GM12878 (cell line): ENCODE measurements at regions not wholly inside any gene's neighbourhood (a gene's known extent, or its start where the extent isn't known, plus 50 kb on each side); places are given as distances from the start of the nearest gene placed in this dataset.

Experiments used
- ATAC-seq: fragments of 200-7000 bp; cut with Tn5 transposase; 3 replicates; pipeline ENCODE4 v1.9.1; 2020; ENCODE audit warnings: mild to moderate bottlenecking, moderate library complexity
- BruUV-seq: library from RNA; stranded (reverse); fragments of 400-500 nt; replicated peaks from 2 replicates; lab custom pipeline; 2021; lab: Mats Ljungman, UMichigan
- CTCF ChIA-PET: fragments of 300-600 bp; sonication (Branson Sonifier 250); formaldehyde crosslinking; extraction: SDS; loops from one replicate; lab custom pipeline; 2021; ENCODE audit warnings: inconsistent platforms; lab: Yijun Ruan, JAX
- POLR2A ChIA-PET: fragments of 350-600 bp; formaldehyde crosslinking; extraction: SDS; loops from one replicate; lab custom pipeline; 2021; ENCODE audit warnings: inconsistent platforms; lab: Charles Lee
- RAD21 ChIA-PET: fragments of 300-600 bp; sonication (Branson Sonifier 250); formaldehyde crosslinking; loops from one replicate; lab custom pipeline; 2023; ENCODE audit warnings: antibody characterized with exemption; ENCODE audit not compliant: unreplicated experiment; lab: Charles Lee
- SMC1A ChIA-PET: fragments of 300-600 bp; sonication (Branson Sonifier 250); formaldehyde crosslinking; loops from one replicate; lab custom pipeline; 2023; ENCODE audit not compliant: unreplicated experiment, uncharacterized antibody; lab: Charles Lee
- DNase-seq: peaks from one replicate; pipeline ENCODE4 v3.0.0-alpha.2; 2011; ENCODE audit warnings: low read depth, low spot score
- FAIRE-seq: peaks from 3 replicates; lab custom pipeline; 2011; peaks lifted over from hg19 to GRCh38; lab: Jason Lieb, UNC
- H2AFZ ChIP-seq: 2 replicates; pipeline ENCODE4 v1.6.0; 2011; ENCODE audit warnings: low read depth, low read length, control low read depth; ENCODE audit not compliant: control insufficient read depth
- H3K27ac ChIP-seq: 2 replicates; pipeline ENCODE4 v1.5.1; 2011; ENCODE audit warnings: control low read depth; ENCODE audit not compliant: control insufficient read depth, insufficient read depth
- H3K27me3 ChIP-seq, 2 experiments: replicated peaks in 1 of 2; 2 replicates each; pipeline versions ENCODE4 v1.6.0 to v1.6.1; 2011; ENCODE audit warnings: low read length in 1 of 2; ENCODE audit not compliant: control insufficient read depth in 2 of 2, insufficient read depth in 2 of 2
- H3K36me3 ChIP-seq, 2 experiments: 2 replicates each; pipeline ENCODE4 v1.5.1; 2011; ENCODE audit warnings: low read length in 1 of 2; ENCODE audit not compliant: control insufficient read depth in 2 of 2, insufficient read depth in 2 of 2
- H3K4me1 ChIP-seq: 2 replicates; pipeline ENCODE4 v1.6.1; 2011; ENCODE audit warnings: mild to moderate bottlenecking, low read length, moderate library complexity, mixed read lengths; ENCODE audit not compliant: control insufficient read depth, insufficient read depth
- H3K4me2 ChIP-seq: 2 replicates; pipeline ENCODE4 v1.6.0; 2011; ENCODE audit warnings: control low read depth; ENCODE audit not compliant: control insufficient read depth, insufficient read depth
- H3K4me3 ChIP-seq: fragments of 200-600 bp; sonication (generic); 2 replicates; pipeline ENCODE4 v1.5.1; 2016
- H3K79me2 ChIP-seq: 2 replicates; pipeline ENCODE4 v1.6.0; 2011; ENCODE audit warnings: low read length; ENCODE audit not compliant: control insufficient read depth, insufficient read depth
- H3K9ac ChIP-seq: 2 replicates; pipeline ENCODE4 v1.8.0; 2011; ENCODE audit warnings: low read length, control low read depth, mixed read lengths; ENCODE audit not compliant: control insufficient read depth, insufficient read depth
- H3K9me3 ChIP-seq: replicated peaks from 3 replicates; pipeline ENCODE4 v1.5.1; 2011; ENCODE audit warnings: mild to moderate bottlenecking, low read length; ENCODE audit not compliant: control insufficient read depth, insufficient read depth
- H4K20me1 ChIP-seq: 2 replicates; pipeline ENCODE4 v1.6.0; 2011; ENCODE audit not compliant: control insufficient read depth, insufficient read depth
- ASH2L ChIP-seq: fragments of 300-600, 200-600 bp; sonication (generic); IDR thresholded peaks from 2 replicates; pipeline ENCODE4 v1.6.1; 2017; ENCODE audit warnings: low read depth, mild to moderate bottlenecking, borderline replicate concordance
- E2F4 ChIP-seq: IDR thresholded peaks from 2 replicates; pipeline ENCODE4 v1.6.1; 2012; ENCODE audit warnings: low read depth, low read length, improper control_type of control experiment
- ETV6 ChIP-seq, 2 experiments: fragments of 450-650 bp in 1 of 2; IDR thresholded peaks in 1 of 2; conservative IDR thresholded peaks in 1 of 2; 2 replicates each; pipeline ENCODE4 v1.6.1; 2014; ENCODE audit warnings: antibody characterized with exemption in 1 of 2, borderline replicate concordance in 1 of 2, low read depth in 1 of 2, mild to moderate bottlenecking in 1 of 2, moderate library complexity in 1 of 2
- GABPA ChIP-seq: IDR thresholded peaks from 2 replicates; pipeline ENCODE4 v1.6.1; 2014; ENCODE audit warnings: antibody characterized with exemption, low read depth, mild to moderate bottlenecking, inconsistent platforms
- HSF1 ChIP-seq: fragments of 150-350 bp; IDR thresholded peaks from 2 replicates; pipeline ENCODE4 v1.6.1; 2014; ENCODE audit warnings: mild to moderate bottlenecking, low read depth, low read length
- NFXL1 ChIP-seq: fragments of 450-650 bp; IDR thresholded peaks from 2 replicates; pipeline ENCODE4 v1.6.1; 2017; ENCODE audit warnings: antibody characterized with exemption, mild to moderate bottlenecking, borderline replicate concordance
- NFYB ChIP-seq: IDR thresholded peaks from 2 replicates; pipeline ENCODE4 v1.6.1; 2011; ENCODE audit warnings: low read depth, mild to moderate bottlenecking, low read length, improper control_type of control experiment, moderate library complexity; ENCODE audit not compliant: insufficient read depth
- PAX8 ChIP-seq: fragments of 450-650 bp; IDR thresholded peaks from 2 replicates; pipeline ENCODE4 v1.6.1; 2017; ENCODE audit warnings: mild to moderate bottlenecking, moderate library complexity
- RBBP5 ChIP-seq: fragments of 200-600 bp; sonication (generic); conservative IDR thresholded peaks from 2 replicates; pipeline ENCODE4 v1.6.1; 2016
- RUNX3 ChIP-seq: IDR thresholded peaks from 2 replicates; pipeline ENCODE4 v1.6.1; 2012; ENCODE audit warnings: low read length, inconsistent platforms
- SMC3 ChIP-seq: IDR thresholded peaks from 2 replicates; pipeline ENCODE4 v1.6.1; 2011; ENCODE audit warnings: low read length, improper control_type of control experiment, borderline replicate concordance
- SRF ChIP-seq, 2 experiments: IDR thresholded peaks; 2 replicates each; pipeline ENCODE4 v1.6.1; 2011; ENCODE audit warnings: low read depth in 2 of 2, low read length in 2 of 2, mild to moderate bottlenecking in 1 of 2, moderate library complexity in 1 of 2
- SUZ12 ChIP-seq: fragments of 200-600 bp; sonication (generic); IDR thresholded peaks from one replicate; pipeline ENCODE4 v1.6.1; 2018; ENCODE audit warnings: antibody characterized with exemption, mild to moderate bottlenecking; ENCODE audit not compliant: unreplicated experiment
- USF2 ChIP-seq: IDR thresholded peaks from 2 replicates; pipeline ENCODE4 v1.6.1; 2011; ENCODE audit warnings: low read depth, low read length, improper control_type of control experiment, borderline replicate concordance
- WGBS: methylation state at CpG from one replicate; pipeline ENCODE4 v1.1.6; 2016; ENCODE audit warnings: low lambda C conversion rate; ENCODE audit not compliant: insufficient replicate concordance, insufficient coverage; ENCODE audit errors: missing lambda C conversion rate; 5-methylcytosine and 5-hydroxymethylcytosine counted together
- in situ Hi-C: fragments of 300-500 bp; cut with MboI; formaldehyde crosslinking; loops from 9 replicates; pipeline ENCODE4 v1.14.3; 2018; ENCODE audit warnings: mixed read lengths
- intact Hi-C: fragments of 100-400 bp; cut with micrococcal nuclease; formaldehyde crosslinking; loops from one replicate; pipeline ENCODE4 v1.14.2; 2022; ENCODE audit not compliant: unreplicated experiment
- TF ChIP-seq, protein P1 (sequence below): fragments of 450-650 bp; IDR thresholded peaks from 2 replicates; pipeline ENCODE4 v1.6.1; 2017; ENCODE audit warnings: mild to moderate bottlenecking, moderate library complexity

- TF ChIP-seq, protein P1, sequence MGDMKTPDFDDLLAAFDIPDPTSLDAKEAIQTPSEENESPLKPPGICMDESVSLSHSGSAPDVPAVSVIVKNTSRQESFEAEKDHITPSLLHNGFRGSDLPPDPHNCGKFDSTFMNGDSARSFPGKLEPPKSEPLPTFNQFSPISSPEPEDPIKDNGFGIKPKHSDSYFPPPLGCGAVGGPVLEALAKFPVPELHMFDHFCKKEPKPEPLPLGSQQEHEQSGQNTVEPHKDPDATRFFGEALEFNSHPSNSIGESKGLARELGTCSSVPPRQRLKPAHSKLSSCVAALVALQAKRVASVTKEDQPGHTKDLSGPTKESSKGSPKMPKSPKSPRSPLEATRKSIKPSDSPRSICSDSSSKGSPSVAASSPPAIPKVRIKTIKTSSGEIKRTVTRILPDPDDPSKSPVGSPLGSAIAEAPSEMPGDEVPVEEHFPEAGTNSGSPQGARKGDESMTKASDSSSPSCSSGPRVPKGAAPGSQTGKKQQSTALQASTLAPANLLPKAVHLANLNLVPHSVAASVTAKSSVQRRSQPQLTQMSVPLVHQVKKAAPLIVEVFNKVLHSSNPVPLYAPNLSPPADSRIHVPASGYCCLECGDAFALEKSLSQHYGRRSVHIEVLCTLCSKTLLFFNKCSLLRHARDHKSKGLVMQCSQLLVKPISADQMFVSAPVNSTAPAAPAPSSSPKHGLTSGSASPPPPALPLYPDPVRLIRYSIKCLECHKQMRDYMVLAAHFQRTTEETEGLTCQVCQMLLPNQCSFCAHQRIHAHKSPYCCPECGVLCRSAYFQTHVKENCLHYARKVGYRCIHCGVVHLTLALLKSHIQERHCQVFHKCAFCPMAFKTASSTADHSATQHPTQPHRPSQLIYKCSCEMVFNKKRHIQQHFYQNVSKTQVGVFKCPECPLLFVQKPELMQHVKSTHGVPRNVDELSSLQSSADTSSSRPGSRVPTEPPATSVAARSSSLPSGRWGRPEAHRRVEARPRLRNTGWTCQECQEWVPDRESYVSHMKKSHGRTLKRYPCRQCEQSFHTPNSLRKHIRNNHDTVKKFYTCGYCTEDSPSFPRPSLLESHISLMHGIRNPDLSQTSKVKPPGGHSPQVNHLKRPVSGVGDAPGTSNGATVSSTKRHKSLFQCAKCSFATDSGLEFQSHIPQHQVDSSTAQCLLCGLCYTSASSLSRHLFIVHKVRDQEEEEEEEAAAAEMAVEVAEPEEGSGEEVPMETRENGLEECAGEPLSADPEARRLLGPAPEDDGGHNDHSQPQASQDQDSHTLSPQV: no peak
- TF ChIP-seq RUNX3 (no peak), NFYB (no peak), HSF1 (no peak), ASH2L (no peak)
Measured at GRCh38 chr1:14310476-14310875, 288.0 kb upstream of the KAZN start (continued).

GRCh38 chr1:14313731-14314431 is 284.6 kb upstream of the KAZN start:
- no peak for ATAC-seq
- H2AFZ ChIP-seq: no peak overlapping the region
- H3K9me3 ChIP-seq: no peaks in the 10 kb centered on the region
- no peak for FAIRE-seq
- no peak overlapping the region for H3K4me3 ChIP-seq
- SMC1A ChIA-PET: interaction anchor here (1.6 kb wide), 1 partner anchor 10 kb away, joined by 3 read pairs; no protein-coding TSS in a partner anchor
- in situ Hi-C loops (no loop called here), intact Hi-C loops (no loop called here)
- H3K4me2 ChIP-seq: no peak overlapping the region
- no peaks in the 10 kb centered on the region for H3K27me3 ChIP-seq
- H3K4me1 ChIP-seq: no peaks in the 10 kb centered on the region
- POLR2A ChIA-PET: no interaction called here
- no peak overlapping the region for H3K9ac ChIP-seq
- H4K20me1 ChIP-seq: no peaks in the 10 kb centered on the region
- CTCF ChIA-PET: interaction anchor here (0.8 kb wide), 1 partner anchor 10 kb away, joined by 5 read pairs; no protein-coding TSS in a partner anchor
- no TSS peak for BruUV-seq
- WGBS: 0% methylated on average over 1 of the region's 1 CpG
- DNase-seq: no peak
- no peak overlapping the region for H3K27ac ChIP-seq
- no peaks in the 10 kb centered on the region for H3K79me2 ChIP-seq
- RAD21 ChIA-PET: no interaction called here
- H3K36me3 ChIP-seq: no peaks in the 10 kb centered on the region
- TF ChIP-seq RUNX3: no peak
- no peak for TF ChIP-seq E2F4
- TF ChIP-seq RBBP5: no peak
- TF ChIP-seq GABPA: no peak
- no peak for TF ChIP-seq SUZ12
- no peak for TF ChIP-seq ETV6 (conservative IDR thresholded peaks at IDR 0.05 in 1 of 2, IDR thresholded peaks at IDR 0.05 in 1 of 2; ENCODE audit: borderline replicate concordance in 1 of 2, low read depth in 1 of 2)
- no peak for TF ChIP-seq USF2
- TF ChIP-seq SMC3: no peak
- TF ChIP-seq NFXL1: no peak
- no peak for TF ChIP-seq PAX8
- TF ChIP-seq SRF (IDR thresholded peaks at IDR 0.05; ENCODE audit: low read depth in 2 of 2, low read length in 2 of 2): no peak
